Osteoblast (primary cell): ENCODE measurements at regions not wholly inside any gene's neighbourhood (a gene's known extent, or its start where the extent isn't known, plus 50 kb on each side); places are given as distances from the start of the nearest gene placed in this dataset.

ENCODE experiments used
- DNase-seq: peaks from one replicate; pipeline ENCODE4 v3.0.0; 2011; ENCODE audit warnings: low spot score, mixed read lengths; ENCODE audit not compliant: insufficient read length; ENCODE audit errors: missing footprints
- H2AFZ ChIP-seq: 2 replicates; pipeline ENCODE4 v1.6.0; 2011; ENCODE audit warnings: mild to moderate bottlenecking, low read length
- H3K27ac ChIP-seq: 2 replicates; pipeline ENCODE4 v1.5.1; 2011; ENCODE audit warnings: mild to moderate bottlenecking, low read depth, low read length, moderate library complexity
- H3K27me3 ChIP-seq: 2 replicates; pipeline ENCODE4 v1.6.0; 2012; ENCODE audit warnings: mild to moderate bottlenecking, control low read depth, inconsistent platforms, low read length, moderate library complexity; ENCODE audit not compliant: insufficient read depth
- H3K36me3 ChIP-seq: 2 replicates; pipeline ENCODE4 v1.5.1; 2011; ENCODE audit warnings: mild to moderate bottlenecking, low read length, control low read depth, moderate library complexity; ENCODE audit not compliant: insufficient read depth
- H3K4me1 ChIP-seq: 2 replicates; pipeline ENCODE4 v1.5.1; 2011; ENCODE audit warnings: mild to moderate bottlenecking, low read length, control low read depth, moderate library complexity; ENCODE audit not compliant: insufficient read depth
- H3K4me2 ChIP-seq: 2 replicates; pipeline ENCODE4 v1.6.0; 2011; ENCODE audit warnings: mild to moderate bottlenecking, low read length; ENCODE audit not compliant: insufficient read depth
- H3K4me3 ChIP-seq: fragments of 200-600 bp; sonication (generic); 3 replicates; pipeline ENCODE4 v1.5.1; 2012; ENCODE audit warnings: mild to moderate bottlenecking, low read length, inconsistent platforms; ENCODE audit not compliant: insufficient read depth
- H3K79me2 ChIP-seq: 2 replicates; pipeline ENCODE4 v1.6.0; 2012; ENCODE audit warnings: mild to moderate bottlenecking, low read length, control low read depth, inconsistent platforms; ENCODE audit not compliant: insufficient read depth
- H3K9me3 ChIP-seq: 2 replicates; pipeline ENCODE4 v1.5.1; 2011; ENCODE audit warnings: low read depth, low read length, control low read depth
- H4K20me1 ChIP-seq: 2 replicates; pipeline ENCODE4 v1.6.0; 2012; ENCODE audit warnings: mild to moderate bottlenecking, low read length, control low read depth; ENCODE audit not compliant: insufficient read depth
- CTCF ChIP-seq: IDR thresholded peaks from 2 replicates; pipeline ENCODE4 v1.5.1; 2011; ENCODE audit warnings: mild to moderate bottlenecking, low read depth, low read length, moderate library complexity; ENCODE audit errors: extremely low read depth

- Histone ChIP-seq H4K20me1 (no peaks in the 10 kb centered on the region), H3K27ac (no peak overlapping the region), H3K9me3 (no peaks in the 10 kb centered on the region), H3K27me3 (peaks cover 5% of the 10 kb centered on the region), H3K36me3 (no peaks in the 10 kb centered on the region), H2AFZ (no peak overlapping the region), H3K79me2 (no peaks in the 10 kb centered on the region), H3K4me3 (no peak overlapping the region), H3K4me2 (no peak overlapping the region), H3K4me1 (peaks cover 9% of the 10 kb centered on the region)
- TF ChIP-seq CTCF, result no peak
- no peak for DNase-seq
Measured at GRCh38 chr10:125379592-125379991, 219.2 kb upstream of the CTBP2 start.

- Histone ChIP-seq H3K79me2 (no peaks in the 10 kb centered on the region), H3K4me2 (no peak overlapping the region), H3K4me3 (no peak overlapping the region), H3K27ac (no peak overlapping the region), H3K36me3 (no peaks in the 10 kb centered on the region), H2AFZ (no peak overlapping the region), H3K4me1 (peaks cover 9% of the 10 kb centered on the region), H3K27me3 (peaks cover 7% of the 10 kb centered on the region), H4K20me1 (no peaks in the 10 kb centered on the region), H3K9me3 (no peaks in the 10 kb centered on the region)
- DNase-seq, result peak; percentile 51
- TF ChIP-seq CTCF, result no peak
Measured at GRCh38 chr10:125377368-125377767, 217.0 kb upstream of the CTBP2 start.

GRCh38 chr10:125375210-125375609 lies 214.8 kb upstream of the CTBP2 start:
- DNase-seq, result no peak
- H2AFZ ChIP-seq, result no peak overlapping the region
- no peaks in the 10 kb centered on the region for H3K79me2 ChIP-seq
- no peaks in the 10 kb centered on the region for H3K36me3 ChIP-seq
- no peaks in the 10 kb centered on the region for H3K9me3 ChIP-seq
- TF ChIP-seq CTCF, result peak; percentile 21
- no peak overlapping the region for H3K27ac ChIP-seq
- H3K4me1 ChIP-seq, result peaks cover 9% of the 10 kb centered on the region
- H3K4me3 ChIP-seq, result no peak overlapping the region
- no peaks in the 10 kb centered on the region for H4K20me1 ChIP-seq
- H3K4me2 ChIP-seq, result no peak overlapping the region
- peaks cover 7% of the 10 kb centered on the region for H3K27me3 ChIP-seq

- Histone ChIP-seq H3K36me3 (no peaks in the 10 kb centered on the region), H3K9me3 (no peaks in the 10 kb centered on the region), H3K4me3 (no peak overlapping the region), H3K4me1 (peaks cover 9% of the 10 kb centered on the region), H2AFZ (no peak overlapping the region), H3K27me3 (peaks cover 7% of the 10 kb centered on the region), H4K20me1 (no peaks in the 10 kb centered on the region), H3K4me2 (no peak overlapping the region), H3K27ac (no peak overlapping the region), H3K79me2 (no peaks in the 10 kb centered on the region)
- no peak for DNase-seq
- TF ChIP-seq CTCF, result no peak
Measured at GRCh38 chr10:125373546-125373945, 213.2 kb upstream of the CTBP2 start.
